ACC112 (cell line): ENCODE measurements at regions not wholly inside any gene's neighbourhood (a gene's known extent, or its start where the extent isn't known, plus 50 kb on each side); places are given as distances from the start of the nearest gene placed in this dataset.

Experiments
- H2AFZ ChIP-seq: fragments of 200-600 bp; sonication (generic); one replicate; pipeline ENCODE4 v1.6.0; 2017; ENCODE audit warnings: antibody characterized with exemption, low read length; ENCODE audit not compliant: unreplicated experiment
- H3K27ac ChIP-seq: fragments of 200-600 bp; sonication (generic); 2 replicates; pipeline ENCODE4 v1.5.1; 2014; ENCODE audit warnings: low read depth, mild to moderate bottlenecking, antibody characterized with exemption, low read length, moderate library complexity
- H3K27me3 ChIP-seq: fragments of 200-600 bp; sonication (generic); 2 replicates; pipeline ENCODE4 v1.6.1; 2014; ENCODE audit warnings: mild to moderate bottlenecking, antibody characterized with exemption, low read length, moderate library complexity, mixed read lengths; ENCODE audit not compliant: insufficient read depth
- H3K36me3 ChIP-seq: fragments of 200-600 bp; sonication (generic); 2 replicates; pipeline ENCODE4 v1.6.1; 2016; ENCODE audit warnings: mild to moderate bottlenecking, antibody characterized with exemption, low read length, moderate library complexity, mixed read lengths; ENCODE audit not compliant: insufficient read depth
- H3K4me1 ChIP-seq: fragments of 200-600 bp; sonication (generic); one replicate; pipeline ENCODE4 v1.6.1; 2016; ENCODE audit warnings: low read length, mixed read lengths; ENCODE audit not compliant: insufficient read depth, unreplicated experiment, control insufficient read depth
- H3K4me3 ChIP-seq: fragments of 200-600 bp; sonication (generic); 2 replicates; pipeline ENCODE4 v1.5.1; 2014; ENCODE audit warnings: mild to moderate bottlenecking, low read depth, low read length
- H3K79me2 ChIP-seq: fragments of 200-600 bp; sonication (generic); one replicate; pipeline ENCODE4 v1.6.0; 2016; ENCODE audit warnings: low read length; ENCODE audit not compliant: control insufficient read depth, unreplicated experiment, insufficient read depth

- Histone ChIP-seq H3K27me3 (peaks cover 24% of the 10 kb centered on the region), H3K79me2 (no peaks in the 10 kb centered on the region), H3K4me1 (no peaks in the 10 kb centered on the region), H3K4me3 (no peak overlapping the region), H3K27ac (no peak overlapping the region), H2AFZ (no peak overlapping the region), H3K36me3 (no peaks in the 10 kb centered on the region)
Measured at GRCh38 chr6:88216182-88216581, 50.0 kb upstream of the CNR1 start.
